Liver (tissue), 3 donors: ENCODE measurements at regions not wholly inside any gene's neighbourhood (a gene's known extent, or its start where the extent isn't known, plus 50 kb on each side); places are given as distances from the start of the nearest gene placed in this dataset.

Source experiments
- EGR1 ChIP-seq, 2 donors: IDR thresholded peaks; 2 replicates each; pipeline ENCODE4 v1.6.1; 2016 to 2018; ENCODE audit warnings: antibody characterized with exemption in 2 of 2, low read depth in 2 of 2
- FOXA1 ChIP-seq: IDR thresholded peaks from 2 replicates; pipeline ENCODE4 v1.6.1; 2016; ENCODE audit warnings: antibody characterized with exemption
- GABPA ChIP-seq, 2 donors: IDR thresholded peaks in 1 of 2; conservative IDR thresholded peaks in 1 of 2; 2 replicates each; pipeline ENCODE4 v1.6.1; 2016; ENCODE audit warnings: antibody characterized with exemption in 2 of 2, mild to moderate bottlenecking in 1 of 2, moderate library complexity in 1 of 2
- HNF4G ChIP-seq: IDR thresholded peaks from 2 replicates; pipeline ENCODE4 v1.6.1; 2016; ENCODE audit warnings: antibody characterized with exemption
- RAD21 ChIP-seq, 2 donors: IDR thresholded peaks; 2 replicates each; pipeline ENCODE4 v1.6.1; 2016; ENCODE audit warnings: antibody characterized with exemption in 2 of 2, mild to moderate bottlenecking in 2 of 2
- YY1 ChIP-seq: IDR thresholded peaks from 2 replicates; pipeline ENCODE4 v1.6.1; 2016; ENCODE audit warnings: antibody characterized with exemption, mild to moderate bottlenecking
- TF ChIP-seq, protein P1 (sequence below): fragments of 150-350 bp; IDR thresholded peaks from 2 replicates; pipeline ENCODE4 v1.5.1; 2017; ENCODE audit warnings: improper control_type of control experiment, low read depth, low read length; ENCODE audit not compliant: missing input control
- TF ChIP-seq, protein P2 (sequence below): IDR thresholded peaks from 2 replicates; pipeline ENCODE4 v1.6.1; 2016; ENCODE audit warnings: antibody characterized with exemption
- TF ChIP-seq, protein P3 (sequence below): IDR thresholded peaks from 2 replicates; pipeline ENCODE4 v1.6.1; 2016; ENCODE audit warnings: antibody characterized with exemption
- TF ChIP-seq, protein P4 (sequence below): IDR thresholded peaks from 2 replicates; pipeline ENCODE4 v1.6.1; 2016; ENCODE audit warnings: antibody characterized with exemption, mild to moderate bottlenecking
- donor health status: healthy.
- donor health status: healthy.

DNA sequence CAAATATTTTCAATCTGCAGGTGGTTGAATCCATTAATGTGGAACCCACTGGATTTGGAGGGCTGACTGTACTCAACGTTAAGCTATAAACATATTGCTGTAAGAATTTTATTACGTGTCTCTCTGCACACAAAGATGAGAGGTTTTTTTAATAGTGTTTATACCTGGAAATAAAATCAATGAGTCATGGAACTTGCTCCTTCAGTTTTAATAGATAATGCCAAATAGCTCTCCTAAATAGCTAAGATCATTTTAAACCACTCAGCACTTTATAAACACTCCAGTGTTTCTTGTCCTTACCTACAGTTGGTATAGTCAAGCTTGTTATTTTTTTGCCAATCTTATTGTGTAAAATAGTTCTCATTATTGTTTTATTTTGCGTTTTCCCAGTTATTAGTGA is 455.6 kb upstream of the FZD8 start:
- TF ChIP-seq, protein P1, sequence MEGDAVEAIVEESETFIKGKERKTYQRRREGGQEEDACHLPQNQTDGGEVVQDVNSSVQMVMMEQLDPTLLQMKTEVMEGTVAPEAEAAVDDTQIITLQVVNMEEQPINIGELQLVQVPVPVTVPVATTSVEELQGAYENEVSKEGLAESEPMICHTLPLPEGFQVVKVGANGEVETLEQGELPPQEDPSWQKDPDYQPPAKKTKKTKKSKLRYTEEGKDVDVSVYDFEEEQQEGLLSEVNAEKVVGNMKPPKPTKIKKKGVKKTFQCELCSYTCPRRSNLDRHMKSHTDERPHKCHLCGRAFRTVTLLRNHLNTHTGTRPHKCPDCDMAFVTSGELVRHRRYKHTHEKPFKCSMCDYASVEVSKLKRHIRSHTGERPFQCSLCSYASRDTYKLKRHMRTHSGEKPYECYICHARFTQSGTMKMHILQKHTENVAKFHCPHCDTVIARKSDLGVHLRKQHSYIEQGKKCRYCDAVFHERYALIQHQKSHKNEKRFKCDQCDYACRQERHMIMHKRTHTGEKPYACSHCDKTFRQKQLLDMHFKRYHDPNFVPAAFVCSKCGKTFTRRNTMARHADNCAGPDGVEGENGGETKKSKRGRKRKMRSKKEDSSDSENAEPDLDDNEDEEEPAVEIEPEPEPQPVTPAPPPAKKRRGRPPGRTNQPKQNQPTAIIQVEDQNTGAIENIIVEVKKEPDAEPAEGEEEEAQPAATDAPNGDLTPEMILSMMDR: no peak
- TF ChIP-seq, protein P2, sequence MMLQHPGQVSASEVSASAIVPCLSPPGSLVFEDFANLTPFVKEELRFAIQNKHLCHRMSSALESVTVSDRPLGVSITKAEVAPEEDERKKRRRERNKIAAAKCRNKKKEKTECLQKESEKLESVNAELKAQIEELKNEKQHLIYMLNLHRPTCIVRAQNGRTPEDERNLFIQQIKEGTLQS: no peak
- TF ChIP-seq, protein P3, sequence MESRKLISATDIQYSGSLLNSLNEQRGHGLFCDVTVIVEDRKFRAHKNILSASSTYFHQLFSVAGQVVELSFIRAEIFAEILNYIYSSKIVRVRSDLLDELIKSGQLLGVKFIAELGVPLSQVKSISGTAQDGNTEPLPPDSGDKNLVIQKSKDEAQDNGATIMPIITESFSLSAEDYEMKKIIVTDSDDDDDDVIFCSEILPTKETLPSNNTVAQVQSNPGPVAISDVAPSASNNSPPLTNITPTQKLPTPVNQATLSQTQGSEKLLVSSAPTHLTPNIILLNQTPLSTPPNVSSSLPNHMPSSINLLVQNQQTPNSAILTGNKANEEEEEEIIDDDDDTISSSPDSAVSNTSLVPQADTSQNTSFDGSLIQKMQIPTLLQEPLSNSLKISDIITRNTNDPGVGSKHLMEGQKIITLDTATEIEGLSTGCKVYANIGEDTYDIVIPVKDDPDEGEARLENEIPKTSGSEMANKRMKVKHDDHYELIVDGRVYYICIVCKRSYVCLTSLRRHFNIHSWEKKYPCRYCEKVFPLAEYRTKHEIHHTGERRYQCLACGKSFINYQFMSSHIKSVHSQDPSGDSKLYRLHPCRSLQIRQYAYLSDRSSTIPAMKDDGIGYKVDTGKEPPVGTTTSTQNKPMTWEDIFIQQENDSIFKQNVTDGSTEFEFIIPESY: no peak
- TF ChIP-seq, protein P4, sequence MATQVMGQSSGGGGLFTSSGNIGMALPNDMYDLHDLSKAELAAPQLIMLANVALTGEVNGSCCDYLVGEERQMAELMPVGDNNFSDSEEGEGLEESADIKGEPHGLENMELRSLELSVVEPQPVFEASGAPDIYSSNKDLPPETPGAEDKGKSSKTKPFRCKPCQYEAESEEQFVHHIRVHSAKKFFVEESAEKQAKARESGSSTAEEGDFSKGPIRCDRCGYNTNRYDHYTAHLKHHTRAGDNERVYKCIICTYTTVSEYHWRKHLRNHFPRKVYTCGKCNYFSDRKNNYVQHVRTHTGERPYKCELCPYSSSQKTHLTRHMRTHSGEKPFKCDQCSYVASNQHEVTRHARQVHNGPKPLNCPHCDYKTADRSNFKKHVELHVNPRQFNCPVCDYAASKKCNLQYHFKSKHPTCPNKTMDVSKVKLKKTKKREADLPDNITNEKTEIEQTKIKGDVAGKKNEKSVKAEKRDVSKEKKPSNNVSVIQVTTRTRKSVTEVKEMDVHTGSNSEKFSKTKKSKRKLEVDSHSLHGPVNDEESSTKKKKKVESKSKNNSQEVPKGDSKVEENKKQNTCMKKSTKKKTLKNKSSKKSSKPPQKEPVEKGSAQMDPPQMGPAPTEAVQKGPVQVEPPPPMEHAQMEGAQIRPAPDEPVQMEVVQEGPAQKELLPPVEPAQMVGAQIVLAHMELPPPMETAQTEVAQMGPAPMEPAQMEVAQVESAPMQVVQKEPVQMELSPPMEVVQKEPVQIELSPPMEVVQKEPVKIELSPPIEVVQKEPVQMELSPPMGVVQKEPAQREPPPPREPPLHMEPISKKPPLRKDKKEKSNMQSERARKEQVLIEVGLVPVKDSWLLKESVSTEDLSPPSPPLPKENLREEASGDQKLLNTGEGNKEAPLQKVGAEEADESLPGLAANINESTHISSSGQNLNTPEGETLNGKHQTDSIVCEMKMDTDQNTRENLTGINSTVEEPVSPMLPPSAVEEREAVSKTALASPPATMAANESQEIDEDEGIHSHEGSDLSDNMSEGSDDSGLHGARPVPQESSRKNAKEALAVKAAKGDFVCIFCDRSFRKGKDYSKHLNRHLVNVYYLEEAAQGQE: no peak
- TF ChIP-seq HNF4G: no peak
- TF ChIP-seq GABPA (IDR thresholded peaks at IDR 0.05 in 1 of 2, conservative IDR thresholded peaks at IDR 0.05 in 1 of 2): no peak
- no peak for TF ChIP-seq YY1
- no peak for TF ChIP-seq EGR1 (IDR thresholded peaks at IDR 0.05; ENCODE audit: low read depth in 2 of 2)
- TF ChIP-seq RAD21 (IDR thresholded peaks at IDR 0.05): no peak
- TF ChIP-seq FOXA1: no peak
